Tibial nerve (tissue), 3 donors: ENCODE measurements at regions not wholly inside any gene's neighbourhood (a gene's known extent, or its start where the extent isn't known, plus 50 kb on each side); places are given as distances from the start of the nearest gene placed in this dataset.

Experiments
- CTCF ChIP-seq, 5 experiments: fragments of 200-600 bp in 3 of 5; fragments of 450-650 bp in 2 of 5; sonication (generic) in 3 of 5; IDR thresholded peaks; one replicate each; pipeline ENCODE4 v1.5.1; 2016 to 2019; ENCODE audit warnings: antibody characterized with exemption in 5 of 5, mild to moderate bottlenecking in 3 of 5, moderate library complexity in 2 of 5
- POLR2A ChIP-seq, 2 donors: fragments of 450-650 bp; IDR thresholded peaks; one replicate each; pipeline ENCODE4 v1.6.1; 2017; ENCODE audit warnings: antibody characterized with exemption in 2 of 2, mild to moderate bottlenecking in 2 of 2, moderate library complexity in 2 of 2

GRCh38 chr4:111209706-111210105 lies 586.8 kb upstream of the PITX2 start:
- TF ChIP-seq POLR2A (IDR thresholded peaks at IDR 0.05) (no peak), CTCF (IDR thresholded peaks at IDR 0.05) (no peak)
